ENCODE measurements at regions not wholly inside any gene's neighbourhood (a gene's known extent, or its start where the extent isn't known, plus 50 kb on each side); places are given as distances from the start of the nearest gene placed in this dataset.

- POLR2A ChIA-PET: no interaction called here
- BruUV-seq (replicated peaks): no TSS peak
- TF ChIP-seq POLR2AphosphoS5 (IDR thresholded peaks at IDR 0.05; ENCODE audit: insufficient read depth, low read depth, low read length): no peak
Measured at GRCh38 chr15:38680775-38681174, 116.2 kb upstream of the RASGRP1 start.

GRCh38 chr15:38682363-38682762 is 117.7 kb upstream of the RASGRP1 start:
- DNase-seq (ENCODE audit: low read depth, low spot score) (no peak), FAIRE-seq (no peak)
- Histone ChIP-seq H3K4me2 (ENCODE audit: insufficient read depth, low read length) (no peak overlapping the region), H3K79me2 (ENCODE audit: control insufficient read depth, insufficient read depth, low read length) (no peaks in the 10 kb centered on the region), H3K9ac (replicated peaks; ENCODE audit: extremely low read depth, insufficient read depth, low read length) (no peak overlapping the region), H3K4me1 (ENCODE audit: control insufficient read depth, extremely low read depth, insufficient read depth, low read length) (no peaks in the 10 kb centered on the region), H3K27me3 (ENCODE audit: control insufficient read depth in 2 of 2, insufficient read depth in 2 of 2, low read length in 2 of 2) (peaks cover 14 to 16% of the 10 kb centered on the region in 2 experiments), H3K9me3 (replicated peaks; ENCODE audit: control insufficient read depth, insufficient read depth, low read length) (no peaks in the 10 kb centered on the region), H3K27ac (ENCODE audit: insufficient read depth, low read depth, low read length) (no peak overlapping the region), H3K36me3 (ENCODE audit: control insufficient read depth in 2 of 2, extremely low read depth in 1 of 2, insufficient read depth in 2 of 2, low read length in 2 of 2) (no peaks in the 10 kb centered on the region), H3K4me3 (replicated peaks in 1 of 3; ENCODE audit: insufficient read depth in 1 of 3, low read depth in 1 of 3, low read length in 3 of 3) (no peak overlapping the region), H4K20me1 (replicated peaks; ENCODE audit: control insufficient read depth, extremely low read depth, insufficient read depth, low read length) (no peaks in the 10 kb centered on the region), H2AFZ (ENCODE audit: low read depth, low read length) (no peak overlapping the region), H3K9me1 (replicated peaks; ENCODE audit: control insufficient read depth, extremely low read depth, insufficient read depth, low read length) (no peaks in the 10 kb centered on the region)
- ChIA-PET POLR2A (no interaction called here), CTCF (interaction anchor here (0.7 to 10.9 kb wide), 15 partner anchors 8 to 699 kb away, joined by 3 to 149 read pairs (median 4); partner anchors contain the start of gene RASGRP1)
- intact Hi-C loops (cut with micrococcal nuclease) (no loop called here), dilution Hi-C loops (cut with MboI; ENCODE audit: extremely low pct_ligation_motif_present, low sequenced_read_pairs) (no loop called here)
- TF ChIP-seq CTCF (IDR thresholded peaks at IDR 0.05; ENCODE audit: extremely low read depth in 1 of 2, insufficient read depth in 1 of 2, low read depth in 1 of 2, low read length in 2 of 2): no peak
- no peak for TF ChIP-seq MAX (IDR thresholded peaks at IDR 0.05; ENCODE audit: insufficient read depth, insufficient read length)
- TF ChIP-seq GATA2 (IDR thresholded peaks at IDR 0.05; ENCODE audit: insufficient read depth, insufficient read length, low read depth, low read length): no peak
- TF ChIP-seq JUN (IDR thresholded peaks at IDR 0.05; ENCODE audit: borderline replicate concordance, insufficient read depth, insufficient read length, low read depth): no peak
- no peak for TF ChIP-seq POLR2A (IDR thresholded peaks at IDR 0.05; ENCODE audit: low read depth, low read length)
- TF ChIP-seq EZH2 (IDR thresholded peaks at IDR 0.05; ENCODE audit: borderline replicate concordance, low read depth, low read length, severe bottlenecking): no peak
- no peak for TF ChIP-seq MYC (IDR thresholded peaks at IDR 0.05; ENCODE audit: low read depth, low read length)
- TF ChIP-seq FOS (IDR thresholded peaks at IDR 0.05; ENCODE audit: borderline replicate concordance, insufficient read depth, low read length): no peak
- no peak for TF ChIP-seq POLR2AphosphoS5 (IDR thresholded peaks at IDR 0.05; ENCODE audit: insufficient read depth, low read depth, low read length)
- no TSS peak for BruUV-seq (replicated peaks)

More at GRCh38 chr15:38680775-38681174, 116.2 kb upstream of the RASGRP1 start:
- intact Hi-C loops (cut with micrococcal nuclease) (no loop called here), dilution Hi-C loops (cut with MboI; ENCODE audit: extremely low pct_ligation_motif_present, low sequenced_read_pairs) (no loop called here)
- DNase-seq (ENCODE audit: low read depth, low spot score) (no peak), FAIRE-seq (no peak)
- Histone ChIP-seq H3K9ac (replicated peaks; ENCODE audit: extremely low read depth, insufficient read depth, low read length) (no peak overlapping the region), H3K36me3 (ENCODE audit: control insufficient read depth in 2 of 2, extremely low read depth in 1 of 2, insufficient read depth in 2 of 2, low read length in 2 of 2) (no peaks in the 10 kb centered on the region), H3K79me2 (ENCODE audit: control insufficient read depth, insufficient read depth, low read length) (no peaks in the 10 kb centered on the region), H3K9me1 (replicated peaks; ENCODE audit: control insufficient read depth, extremely low read depth, insufficient read depth, low read length) (no peaks in the 10 kb centered on the region), H3K9me3 (replicated peaks; ENCODE audit: control insufficient read depth, insufficient read depth, low read length) (no peaks in the 10 kb centered on the region), H3K4me2 (ENCODE audit: insufficient read depth, low read length) (no peak overlapping the region), H4K20me1 (replicated peaks; ENCODE audit: control insufficient read depth, extremely low read depth, insufficient read depth, low read length) (no peaks in the 10 kb centered on the region), H3K27ac (ENCODE audit: insufficient read depth, low read depth, low read length) (no peak overlapping the region), H3K4me3 (replicated peaks in 1 of 3; ENCODE audit: insufficient read depth in 1 of 3, low read depth in 1 of 3, low read length in 3 of 3) (no peak overlapping the region), H2AFZ (ENCODE audit: low read depth, low read length) (no peak overlapping the region), H3K4me1 (ENCODE audit: control insufficient read depth, extremely low read depth, insufficient read depth, low read length) (no peaks in the 10 kb centered on the region), H3K27me3 (ENCODE audit: control insufficient read depth in 2 of 2, insufficient read depth in 2 of 2, low read length in 2 of 2) (peaks cover 15% of the 10 kb centered on the region in 2 experiments)
- CTCF ChIA-PET: interaction anchor here (0.6 to 2.5 kb wide), 7 partner anchors 10 to 685 kb away, joined by 3 to 15 read pairs (median 5); no protein-coding TSS in a partner anchor

Measured in endothelial cell of umbilical vein (primary cell).